Brain microvascular endothelial cell (primary cell): ENCODE measurements at regions not wholly inside any gene's neighbourhood (a gene's known extent, or its start where the extent isn't known, plus 50 kb on each side); places are given as distances from the start of the nearest gene placed in this dataset.

Source experiments
- DNase-seq: peaks from one replicate; pipeline ENCODE4 v3.0.0-alpha.2; 2020
- H3K27ac ChIP-seq: fragments of 250-450 bp; sonication (Bioruptor Pico); 2 replicates; pipeline ENCODE4 v1.5.1; 2020; ENCODE audit warnings: mild to moderate bottlenecking, moderate library complexity
- H3K27me3 ChIP-seq: fragments of 250-450 bp; sonication (Bioruptor Pico); replicated peaks from 2 replicates; pipeline ENCODE4 v1.5.1; 2020; ENCODE audit warnings: mild to moderate bottlenecking
- H3K36me3 ChIP-seq: fragments of 250-450 bp; sonication (Bioruptor Pico); replicated peaks from 2 replicates; pipeline ENCODE4 v1.5.1; 2020; ENCODE audit warnings: mild to moderate bottlenecking
- H3K4me3 ChIP-seq: 2 replicates; pipeline ENCODE4 v1.5.1; 2011; ENCODE audit warnings: low read depth, mild to moderate bottlenecking, control low read depth, low read length, moderate library complexity
- in situ Hi-C: cut with HindIII; loops from 2 replicates; pipeline ENCODE4 v1.10.0; 2017; ENCODE audit warnings: low sequenced_read_pairs, low pct_ligation_motif_present
- TF ChIP-seq, protein P1 (sequence below): IDR thresholded peaks from 2 replicates; pipeline ENCODE4 v1.5.1; 2011; ENCODE audit warnings: low read depth, mild to moderate bottlenecking, moderate library complexity, low read length, control low read depth, inconsistent platforms; ENCODE audit errors: missing control alignments

DNA sequence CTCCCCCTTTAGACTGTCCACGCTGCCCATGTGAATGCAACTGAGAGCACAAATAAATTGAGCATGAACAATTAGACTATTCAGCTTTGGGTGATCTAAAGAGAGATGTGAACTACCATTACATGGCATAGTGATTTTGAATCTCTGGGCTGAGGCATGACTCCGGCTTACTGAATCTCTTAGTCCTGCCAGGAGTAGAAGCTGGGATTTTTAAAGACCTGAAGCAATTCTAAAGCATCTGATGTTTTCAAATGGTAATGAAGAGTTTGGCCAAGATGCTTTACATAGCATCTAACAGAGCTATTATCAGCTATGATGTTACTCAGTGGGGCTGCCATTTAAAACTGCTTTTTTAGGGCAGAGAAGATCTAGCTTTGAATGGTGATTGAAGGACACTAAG, 1059.1 kb downstream of the SORCS3 start:
- DNase-seq = no peak
- Histone ChIP-seq H3K4me3 (no peak overlapping the region), H3K27ac (no peak overlapping the region), H3K36me3 (no peaks in the 10 kb centered on the region), H3K27me3 (no peaks in the 10 kb centered on the region)
- in situ Hi-C loops = no loop called here
- TF ChIP-seq, protein P1, sequence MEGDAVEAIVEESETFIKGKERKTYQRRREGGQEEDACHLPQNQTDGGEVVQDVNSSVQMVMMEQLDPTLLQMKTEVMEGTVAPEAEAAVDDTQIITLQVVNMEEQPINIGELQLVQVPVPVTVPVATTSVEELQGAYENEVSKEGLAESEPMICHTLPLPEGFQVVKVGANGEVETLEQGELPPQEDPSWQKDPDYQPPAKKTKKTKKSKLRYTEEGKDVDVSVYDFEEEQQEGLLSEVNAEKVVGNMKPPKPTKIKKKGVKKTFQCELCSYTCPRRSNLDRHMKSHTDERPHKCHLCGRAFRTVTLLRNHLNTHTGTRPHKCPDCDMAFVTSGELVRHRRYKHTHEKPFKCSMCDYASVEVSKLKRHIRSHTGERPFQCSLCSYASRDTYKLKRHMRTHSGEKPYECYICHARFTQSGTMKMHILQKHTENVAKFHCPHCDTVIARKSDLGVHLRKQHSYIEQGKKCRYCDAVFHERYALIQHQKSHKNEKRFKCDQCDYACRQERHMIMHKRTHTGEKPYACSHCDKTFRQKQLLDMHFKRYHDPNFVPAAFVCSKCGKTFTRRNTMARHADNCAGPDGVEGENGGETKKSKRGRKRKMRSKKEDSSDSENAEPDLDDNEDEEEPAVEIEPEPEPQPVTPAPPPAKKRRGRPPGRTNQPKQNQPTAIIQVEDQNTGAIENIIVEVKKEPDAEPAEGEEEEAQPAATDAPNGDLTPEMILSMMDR = no peak

DNA sequence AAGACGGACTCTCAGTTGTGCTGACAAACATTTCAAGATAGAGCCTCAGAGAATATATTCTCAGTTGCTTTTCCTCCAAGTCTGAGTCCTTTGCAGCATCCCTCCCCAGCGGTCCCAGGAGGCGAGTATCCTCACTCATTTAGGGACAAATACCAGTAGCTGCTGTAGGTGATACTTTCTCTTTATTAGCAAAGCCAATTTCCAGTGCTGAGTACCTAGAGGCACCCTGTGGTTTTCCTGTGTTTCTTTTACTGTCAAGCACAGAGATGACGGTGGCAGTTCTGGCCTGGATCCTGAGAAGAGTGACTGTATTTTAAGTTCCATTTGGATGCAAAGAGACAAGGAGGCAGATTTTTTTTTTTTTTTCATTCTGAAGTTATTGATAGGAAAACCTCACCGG, 1058.4 kb downstream of the SORCS3 start:
- TF ChIP-seq, protein P1 = no peak

DNA sequence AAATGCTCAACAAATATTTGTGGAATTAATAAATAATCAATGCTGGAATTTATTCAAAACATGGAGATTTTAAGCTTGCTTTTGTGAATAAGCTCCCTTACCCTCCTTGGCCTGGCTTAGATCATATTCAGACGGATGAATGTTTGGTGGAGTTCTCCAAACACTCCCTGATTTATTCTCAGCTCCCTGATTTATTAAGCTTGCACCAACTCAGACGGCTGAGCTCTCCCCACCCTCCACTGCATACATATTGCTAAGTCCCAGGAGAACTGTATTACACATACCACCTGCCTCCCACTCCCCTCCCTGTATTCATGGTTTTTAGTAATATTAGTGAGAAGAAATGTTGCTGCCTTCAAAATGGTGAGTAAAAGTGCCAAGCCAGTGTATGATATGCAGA, 1057.5 kb downstream of the SORCS3 start:
- TF ChIP-seq, protein P1 = no peak
- H3K27me3 ChIP-seq = no peaks in the 10 kb centered on the region
- no peak for DNase-seq
- H3K4me3 ChIP-seq = no peak overlapping the region
- H3K27ac ChIP-seq = no peak overlapping the region
- H3K36me3 ChIP-seq = no peaks in the 10 kb centered on the region
- in situ Hi-C loops = no loop called here

More for the DNA sequence above, 1058.4 kb downstream of the SORCS3 start:
- no peak for DNase-seq
- H3K36me3 ChIP-seq = no peaks in the 10 kb centered on the region
- in situ Hi-C loops = no loop called here
- no peaks in the 10 kb centered on the region for H3K27me3 ChIP-seq
- H3K27ac ChIP-seq = no peak overlapping the region
- no peak overlapping the region for H3K4me3 ChIP-seq

DNA sequence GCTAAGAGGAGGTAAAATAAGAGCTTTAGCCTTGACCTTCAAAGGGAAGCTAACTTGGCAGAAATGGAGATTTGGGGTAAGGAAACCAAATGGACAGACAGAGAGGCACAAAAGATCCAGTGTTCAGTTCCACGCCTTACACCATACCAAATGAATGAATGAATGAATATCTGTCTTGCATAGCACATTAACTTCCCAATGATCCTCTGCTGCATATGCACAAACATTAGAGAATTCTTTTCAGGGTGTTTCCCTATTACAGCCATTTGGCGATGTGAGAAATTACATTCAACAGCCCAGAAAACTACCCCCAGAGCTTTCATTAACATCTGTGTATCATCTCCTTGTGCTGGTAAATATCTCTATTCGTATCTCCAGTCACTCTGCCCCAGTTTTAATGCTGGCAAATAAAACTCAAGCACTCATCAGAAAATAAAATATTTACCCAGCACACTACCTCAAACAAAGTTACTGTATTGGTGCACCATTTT, 1056.2 kb downstream of the SORCS3 start:
- TF ChIP-seq, protein P1 = no peak
- no peaks in the 10 kb centered on the region for H3K27me3 ChIP-seq
- no peaks in the 10 kb centered on the region for H3K36me3 ChIP-seq
- in situ Hi-C loops = no loop called here
- H3K27ac ChIP-seq = no peak overlapping the region
- no peak overlapping the region for H3K4me3 ChIP-seq
- DNase-seq = no peak

DNA sequence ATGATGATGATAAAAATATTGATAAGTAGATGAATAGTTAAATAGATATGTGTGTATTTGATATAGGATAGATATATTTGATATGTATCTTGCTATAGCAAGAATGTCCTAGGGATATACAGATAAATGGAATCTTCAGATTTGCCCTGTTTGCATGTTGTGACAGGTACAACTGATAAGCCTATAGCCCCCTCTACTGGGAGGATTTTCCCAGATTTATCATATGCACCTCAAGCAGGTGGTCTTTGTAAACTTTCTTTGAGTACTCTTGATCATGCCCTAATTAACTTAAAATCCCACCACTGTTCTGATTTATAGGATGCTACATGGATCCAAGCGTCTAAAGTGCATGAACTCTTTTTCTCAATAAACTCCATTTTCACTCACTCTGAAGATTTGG, 1050.7 kb downstream of the SORCS3 start:
- Histone ChIP-seq H3K27ac (no peak overlapping the region), H3K36me3 (no peaks in the 10 kb centered on the region), H3K4me3 (no peak overlapping the region), H3K27me3 (no peaks in the 10 kb centered on the region)
- no peak for DNase-seq
- in situ Hi-C loops = no loop called here
- TF ChIP-seq, protein P1 = no peak

DNA sequence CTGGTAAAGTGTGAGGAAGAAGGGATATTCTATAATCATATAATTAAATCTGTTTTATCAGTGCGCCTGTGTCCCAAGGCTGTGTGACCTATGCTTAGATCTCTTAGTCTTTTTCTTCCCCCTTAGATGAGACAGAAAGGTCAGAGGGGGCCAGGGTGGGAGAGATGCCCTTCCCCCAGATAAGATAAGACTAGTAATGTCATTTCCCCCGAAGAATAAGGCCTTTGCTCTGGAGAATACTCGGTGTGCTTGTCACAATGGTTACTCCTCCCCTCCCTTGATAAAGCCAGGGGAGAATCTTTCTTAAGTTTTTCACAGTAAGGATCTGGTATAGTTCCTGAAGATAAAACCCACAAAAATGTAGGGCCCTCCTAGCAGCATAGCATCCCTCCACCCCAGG, 1041.8 kb downstream of the SORCS3 start:
- H3K4me3 ChIP-seq = no peak overlapping the region
- no peak overlapping the region for H3K27ac ChIP-seq
- DNase-seq = no peak
- TF ChIP-seq, protein P1 = no peak
- H3K27me3 ChIP-seq = no peaks in the 10 kb centered on the region
- in situ Hi-C loops = no loop called here
- H3K36me3 ChIP-seq = no peaks in the 10 kb centered on the region
